HG03457 (cell line): ENCODE measurements at regions not wholly inside any gene's neighbourhood (a gene's known extent, or its start where the extent isn't known, plus 50 kb on each side); places are given as distances from the start of the nearest gene placed in this dataset.
"Not testable (repeated sequence)": the region's sequence is repeated elsewhere in the genome, so short reads cannot be mapped to it uniquely, and the experiment has no call there.

ENCODE experiments used
- ATAC-seq: cut with Tn5 transposase; IDR thresholded peaks from one replicate; pipeline ENCODE4 v1.9.1; 2021; ENCODE audit warnings: moderate number of reproducible peaks; ENCODE audit not compliant: unreplicated experiment

- no peak for ATAC-seq
Observed at GRCh38 chr11:122405547-122406341, 249.8 kb upstream of the UBASH3B start.

- ATAC-seq, result no peak
Observed at GRCh38 chr11:122404571-122404970, 251.0 kb upstream of the UBASH3B start.

DNA sequence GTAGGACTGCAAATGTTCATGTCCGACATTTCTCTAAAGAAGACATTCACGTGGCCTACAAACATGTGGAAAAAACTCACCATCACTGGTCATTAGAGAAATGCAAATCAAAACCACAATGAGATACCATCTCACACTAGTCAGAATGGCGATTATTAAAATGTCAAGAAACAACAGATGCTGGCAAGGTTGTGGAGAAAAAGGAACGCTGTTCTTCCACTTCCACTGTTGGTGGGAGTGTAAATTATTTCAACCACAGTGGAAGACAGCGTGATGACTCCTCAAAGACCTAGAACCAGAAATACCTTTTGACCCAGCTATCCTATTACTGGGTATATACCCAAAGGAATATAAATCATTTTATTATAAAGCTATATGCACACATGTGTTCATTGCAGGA lies 253.9 kb upstream of the UBASH3B start:
- ATAC-seq, result not testable (repeated sequence)

GRCh38 chr11:122399375-122399774 lies 256.1 kb upstream of the UBASH3B start:
- ATAC-seq, result no peak

- ATAC-seq, result no peak
Observed at GRCh38 chr11:122398851-122399250, 256.7 kb upstream of the UBASH3B start.

GRCh38 chr11:122398167-122398566 lies 257.4 kb upstream of the UBASH3B start:
- peak; percentile 58 for ATAC-seq

- no peak for ATAC-seq
Observed at GRCh38 chr11:122395282-122395681, 260.2 kb upstream of the UBASH3B start.

DNA sequence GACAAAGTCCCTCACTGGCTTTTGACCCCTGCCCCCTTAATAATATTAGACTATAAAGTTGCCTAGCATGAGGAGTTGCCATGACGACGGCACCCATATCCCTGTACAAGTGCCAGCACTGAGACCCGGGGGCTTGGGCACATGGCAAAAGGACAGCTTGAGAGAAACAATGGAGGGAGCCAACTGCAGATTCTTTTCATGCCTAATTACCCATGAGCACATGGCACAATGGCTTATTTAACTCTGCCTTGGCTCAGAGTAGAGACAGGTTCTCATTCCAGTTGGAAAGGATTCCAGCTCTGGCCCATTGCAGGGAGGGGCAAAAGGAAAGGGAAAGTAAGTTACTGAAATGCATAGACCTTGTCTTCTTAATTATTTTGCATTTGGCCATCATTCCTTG lies 261.2 kb upstream of the UBASH3B start:
- no peak for ATAC-seq

- no peak for ATAC-seq
Observed at GRCh38 chr11:122393209-122393860, 262.2 kb upstream of the UBASH3B start.

- no peak for ATAC-seq
Observed at GRCh38 chr11:122392508-122392907, 263.0 kb upstream of the UBASH3B start.

- no peak for ATAC-seq
Observed at GRCh38 chr11:122391049-122391448, 264.5 kb upstream of the UBASH3B start.

DNA sequence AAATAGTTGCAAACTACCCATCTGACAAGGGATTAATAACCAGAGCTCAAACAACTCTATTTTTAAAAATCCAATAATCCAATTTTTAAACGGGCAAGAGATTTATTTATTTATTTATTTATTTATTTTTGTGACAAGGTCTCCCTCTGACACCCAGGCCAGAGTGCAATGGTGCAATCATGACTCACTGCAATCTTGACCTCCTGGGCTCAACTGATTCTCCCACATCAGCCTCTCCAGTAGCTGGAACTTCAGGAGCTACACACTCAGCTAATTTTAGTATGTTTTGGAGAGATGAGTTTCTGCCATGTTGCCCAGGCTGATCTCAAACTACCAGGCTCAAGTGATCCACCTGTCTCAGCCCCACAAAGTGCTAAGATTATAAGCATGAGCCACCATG lies 267.2 kb upstream of the BLID start:
- no peak for ATAC-seq

GRCh38 chr11:122375687-122376399 lies 259.8 kb upstream of the BLID start:
- ATAC-seq, result no peak

GRCh38 chr11:122368796-122369195 lies 252.8 kb upstream of the BLID start:
- ATAC-seq, result no peak

DNA sequence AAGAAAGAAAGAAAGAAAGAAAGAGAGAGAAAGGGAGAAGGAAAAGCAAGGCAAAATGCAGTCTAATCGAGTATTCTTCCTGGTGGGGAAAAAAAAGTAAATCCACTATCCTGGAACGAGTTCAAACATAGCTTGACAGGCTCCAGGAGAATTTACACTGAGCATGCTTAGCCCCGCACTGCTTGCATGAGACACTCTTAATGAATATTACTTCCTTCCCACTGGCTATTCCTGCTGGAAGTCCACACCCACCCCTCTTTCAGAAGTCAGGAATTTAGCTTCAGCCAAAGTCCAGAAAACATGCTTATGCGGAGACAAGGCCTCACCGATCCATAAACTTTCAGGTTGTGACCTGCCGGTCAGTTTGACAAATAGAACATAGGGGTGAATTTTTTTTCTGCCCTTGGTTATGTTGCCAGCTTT lies 251.8 kb upstream of the BLID start:
- no peak for ATAC-seq

GRCh38 chr11:122365610-122366360 lies 249.8 kb upstream of the BLID start:
- no peak for ATAC-seq

GRCh38 chr11:122363296-122363695 lies 247.3 kb upstream of the BLID start:
- no peak for ATAC-seq

DNA sequence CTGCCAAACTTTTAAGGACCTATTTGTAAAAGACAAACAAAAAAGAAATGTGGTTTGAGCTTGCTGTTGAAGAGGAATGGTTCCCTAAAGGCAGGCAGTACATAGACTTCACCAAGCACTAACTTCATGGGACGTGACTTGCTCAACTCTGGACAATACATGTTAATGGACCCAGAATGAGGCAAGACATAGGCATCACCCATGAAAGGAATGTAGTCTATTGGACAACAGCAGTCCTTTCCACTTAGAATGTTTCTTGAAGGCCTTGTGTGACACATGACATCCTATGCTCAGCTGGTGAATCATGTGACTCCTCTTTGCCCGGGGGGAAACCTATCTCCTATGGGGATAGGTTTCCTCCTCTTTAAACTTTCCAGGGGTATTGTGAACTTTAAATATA lies 246.4 kb upstream of the BLID start:
- no peak for ATAC-seq

GRCh38 chr11:122360875-122361274 lies 244.9 kb upstream of the BLID start:
- ATAC-seq, result no peak

DNA sequence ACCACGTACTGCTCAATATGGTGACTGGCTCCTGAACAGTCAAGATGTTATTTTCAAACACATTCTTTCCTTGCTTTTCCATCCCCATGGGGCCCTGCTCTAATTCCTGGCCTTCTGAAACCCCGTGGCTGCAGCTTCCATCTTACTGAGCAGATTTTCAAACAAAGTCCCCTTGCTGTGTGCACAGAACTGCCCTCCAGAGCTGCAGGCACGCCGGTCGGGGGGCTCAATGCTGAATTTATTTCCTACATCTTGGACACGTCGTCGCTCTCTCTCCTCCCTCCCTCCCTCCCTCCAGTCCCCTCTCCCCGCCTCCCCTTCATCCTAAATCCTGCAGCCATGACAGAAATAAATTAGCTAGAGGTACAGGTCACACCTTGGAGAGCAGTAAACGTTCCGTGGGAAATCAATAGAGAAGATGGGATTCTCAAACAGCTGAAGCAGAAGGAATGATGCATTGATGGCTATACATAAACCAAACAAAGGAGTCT lies 243.1 kb upstream of the BLID start:
- ATAC-seq, result no peak

GRCh38 chr11:122358292-122358691 lies 242.3 kb upstream of the BLID start:
- ATAC-seq, result no peak
